HUES64 (cell line): ENCODE measurements at regions not wholly inside any gene's neighbourhood (a gene's known extent, or its start where the extent isn't known, plus 50 kb on each side); places are given as distances from the start of the nearest gene placed in this dataset.

Experiments
- H3K27ac ChIP-seq: 2 replicates; pipeline ENCODE4 v1.7.0; 2013; ENCODE audit warnings: low read depth, low read length, inconsistent platforms
- H3K27me3 ChIP-seq: 2 replicates; pipeline ENCODE4 v1.6.1; 2013; ENCODE audit warnings: mild to moderate bottlenecking, low read length; ENCODE audit not compliant: insufficient read depth
- H3K36me3 ChIP-seq: 2 replicates; pipeline ENCODE4 v1.6.1; 2013; ENCODE audit warnings: mild to moderate bottlenecking, low read length; ENCODE audit not compliant: insufficient read depth
- H3K4me1 ChIP-seq: 2 replicates; pipeline ENCODE4 v1.6.1; 2013; ENCODE audit warnings: mild to moderate bottlenecking, low read length, moderate library complexity; ENCODE audit not compliant: insufficient read depth
- H3K4me3 ChIP-seq: 2 replicates; pipeline ENCODE4 v1.5.1; 2013; ENCODE audit warnings: mild to moderate bottlenecking, low read length, moderate library complexity
- H3K9ac ChIP-seq: 2 replicates; pipeline ENCODE4 v1.6.1; 2013; ENCODE audit warnings: mild to moderate bottlenecking, low read depth, low read length
- H3K9me3 ChIP-seq: 2 replicates; pipeline ENCODE4 v1.6.1; 2013; ENCODE audit warnings: low read depth, low read length; ENCODE audit not compliant: insufficient read depth
- WGBS: fragments of 150-250, 120-280 bp; methylation state at CpG from one replicate; pipeline ENCODE4 v1.1.7; 2013; ENCODE audit warnings: missing lambda C conversion rate; 5-methylcytosine and 5-hydroxymethylcytosine counted together

DNA sequence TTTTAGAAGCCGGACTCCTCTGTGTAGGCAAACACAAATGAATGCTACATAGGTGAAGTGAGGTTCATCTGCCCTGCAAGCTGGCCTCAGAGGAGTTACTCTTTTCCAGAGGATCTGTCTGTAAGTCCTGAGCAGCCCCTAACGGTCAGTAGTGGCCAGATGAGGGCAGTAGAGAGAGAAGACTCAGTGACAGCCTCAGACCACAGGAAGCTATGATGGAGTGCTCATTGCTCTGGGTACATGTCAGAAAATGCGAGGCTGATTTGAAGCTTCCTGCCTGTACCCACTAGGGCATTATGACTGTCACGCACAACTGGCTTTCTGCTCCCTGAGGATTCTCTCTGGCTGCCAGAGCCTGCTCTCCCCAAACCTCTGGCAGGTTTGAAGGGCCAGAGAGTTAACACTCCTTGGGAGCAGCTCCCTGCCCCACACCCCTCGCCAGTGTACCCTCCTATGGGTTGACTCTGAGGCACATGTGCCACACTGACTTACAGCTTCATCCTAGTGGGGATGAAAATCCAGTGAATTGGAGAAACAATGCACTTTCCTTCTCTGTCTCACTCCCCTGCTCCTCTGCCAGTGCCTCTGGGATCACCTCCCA lies 141.5 kb downstream of the GABRG2 start:
- WGBS = 56% methylated on average over 5 of the region's 5 CpGs
- no peak overlapping the region for H3K4me3 ChIP-seq
- H3K4me1 ChIP-seq = no peaks in the 10 kb centered on the region

DNA sequence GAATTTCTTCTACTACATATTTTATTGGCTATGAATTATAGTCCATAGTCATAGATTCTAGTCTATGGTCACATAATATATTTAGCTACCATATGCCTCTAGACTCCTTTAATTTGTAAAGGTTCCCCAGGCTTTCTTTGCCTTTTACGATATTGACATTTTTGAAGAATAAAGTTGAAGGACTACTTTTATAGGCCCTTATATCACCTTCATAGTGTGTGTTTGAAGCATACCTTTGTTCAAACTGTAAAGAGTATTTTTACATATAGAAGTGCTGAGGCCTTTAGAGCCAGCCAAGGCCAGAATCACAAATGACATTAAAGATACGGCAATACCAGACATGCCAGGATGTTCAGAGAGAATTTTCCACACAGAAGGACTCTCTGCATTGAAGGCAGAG lies 147.0 kb downstream of the GABRG2 start:
- no peak overlapping the region for H3K27ac ChIP-seq
- WGBS = 96% methylated on average over 1 of the region's 2 CpGs
- H3K9me3 ChIP-seq = no peaks in the 10 kb centered on the region
- H3K9ac ChIP-seq = no peak overlapping the region
- H3K4me1 ChIP-seq = no peaks in the 10 kb centered on the region
- no peaks in the 10 kb centered on the region for H3K36me3 ChIP-seq
- H3K27me3 ChIP-seq = no peaks in the 10 kb centered on the region
- H3K4me3 ChIP-seq = no peak overlapping the region

More for the DNA sequence above, 141.5 kb downstream of the GABRG2 start:
- Histone ChIP-seq H3K9ac (no peak overlapping the region), H3K27ac (no peak overlapping the region), H3K36me3 (no peaks in the 10 kb centered on the region), H3K27me3 (no peaks in the 10 kb centered on the region), H3K9me3 (no peaks in the 10 kb centered on the region)

DNA sequence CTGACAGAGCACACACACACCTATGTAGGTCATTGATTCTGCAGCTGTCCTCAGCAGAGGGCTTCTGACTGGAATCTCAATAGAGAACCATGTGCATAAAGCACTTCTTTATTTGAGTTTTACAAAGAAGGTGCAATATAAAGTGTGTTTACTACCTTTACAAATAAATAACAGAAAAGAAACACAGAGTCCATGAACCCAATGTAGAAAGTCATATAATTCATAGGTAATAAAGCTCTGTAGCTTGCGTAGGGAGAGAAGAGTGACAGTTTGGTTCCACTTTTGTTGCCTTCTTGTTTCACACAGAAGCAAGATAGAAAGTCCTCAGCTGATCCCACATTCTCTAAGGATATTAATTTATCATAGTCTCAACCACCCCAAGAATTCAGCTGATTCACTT lies 149.5 kb downstream of the GABRG2 start:
- WGBS = 100% methylated on average over 1 of the region's 1 CpG
- H3K9ac ChIP-seq = no peak overlapping the region
- no peaks in the 10 kb centered on the region for H3K27me3 ChIP-seq
- H3K27ac ChIP-seq = no peak overlapping the region
- H3K4me1 ChIP-seq = no peaks in the 10 kb centered on the region
- H3K4me3 ChIP-seq = no peak overlapping the region
- no peaks in the 10 kb centered on the region for H3K9me3 ChIP-seq
- H3K36me3 ChIP-seq = no peaks in the 10 kb centered on the region

DNA sequence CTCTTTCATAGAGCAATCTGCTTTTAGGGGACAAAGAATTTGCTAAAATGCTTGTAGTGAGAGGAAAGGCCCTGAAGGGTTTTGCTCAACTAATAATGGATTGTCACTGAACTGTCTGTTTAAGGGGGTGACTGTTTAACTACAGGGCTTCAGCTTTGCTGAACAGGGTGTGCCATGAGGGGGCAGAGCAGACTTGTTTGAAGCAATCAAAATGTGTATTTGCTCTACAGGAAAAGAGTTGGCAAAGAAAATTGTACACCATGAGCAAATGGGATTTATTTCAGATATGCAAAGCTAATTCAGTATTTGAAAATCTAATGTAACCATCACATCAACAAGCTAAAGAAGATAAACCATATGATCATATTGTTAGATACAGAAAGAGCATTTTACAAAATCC lies 154.3 kb downstream of the GABRG2 start:
- Histone ChIP-seq H3K9me3 (no peaks in the 10 kb centered on the region), H3K36me3 (no peaks in the 10 kb centered on the region), H3K27ac (no peak overlapping the region), H3K27me3 (no peaks in the 10 kb centered on the region), H3K4me1 (no peaks in the 10 kb centered on the region), H3K9ac (no peak overlapping the region), H3K4me3 (no peak overlapping the region)

DNA sequence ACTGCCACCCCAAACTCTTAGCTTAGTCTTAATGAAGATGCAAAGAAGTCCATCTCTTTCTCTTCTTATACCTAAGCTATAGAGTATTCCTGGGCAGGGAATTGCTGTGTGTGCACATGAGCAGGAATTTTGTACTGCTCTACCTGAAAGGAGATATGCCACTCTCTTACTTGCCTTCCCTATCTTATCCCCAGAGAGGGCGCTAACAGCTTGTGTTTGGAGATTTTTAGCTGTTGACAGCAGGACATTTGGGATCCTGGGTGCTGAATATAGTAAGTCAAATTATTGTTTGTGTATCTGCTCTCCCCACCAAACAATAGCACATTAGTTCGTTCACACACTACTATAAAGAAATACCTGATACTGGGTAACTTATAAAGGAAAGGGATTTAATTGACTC lies 159.5 kb downstream of the GABRG2 start:
- Histone ChIP-seq H3K9me3 (0 out of 2 replicates have a peak, but pooled peaks cover 9% of the 10 kb centered on the region), H3K36me3 (no peaks in the 10 kb centered on the region), H3K4me1 (no peaks in the 10 kb centered on the region), H3K4me3 (no peak overlapping the region), H3K27ac (no peak overlapping the region), H3K9ac (no peak overlapping the region), H3K27me3 (no peaks in the 10 kb centered on the region)
- WGBS = no CpG with 5 or more reads among the region's 2 CpGs

DNA sequence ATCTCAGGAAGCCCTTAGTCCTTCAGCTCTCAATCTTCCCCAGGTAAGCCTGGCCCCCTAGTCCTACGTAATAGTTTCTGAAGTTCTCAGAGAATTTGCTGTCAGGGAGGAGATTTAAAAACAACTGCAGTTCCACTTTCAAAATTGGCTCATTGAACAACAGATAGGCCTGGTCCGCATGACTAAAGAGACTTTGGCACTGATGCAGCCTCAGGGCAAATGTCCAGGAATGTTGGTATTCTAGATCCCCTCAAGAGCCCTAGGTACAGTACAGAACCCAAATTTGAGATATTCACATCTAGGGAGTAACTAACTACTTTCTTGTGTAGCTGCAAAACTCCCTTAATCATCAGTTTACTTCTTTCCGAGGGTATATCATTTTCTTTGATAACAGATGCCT lies 162.8 kb downstream of the GABRG2 start:
- no peaks in the 10 kb centered on the region for H3K27me3 ChIP-seq
- H3K27ac ChIP-seq = no peak overlapping the region
- WGBS = 97% methylated on average over 3 of the region's 3 CpGs
- H3K4me1 ChIP-seq = no peaks in the 10 kb centered on the region
- H3K36me3 ChIP-seq = no peaks in the 10 kb centered on the region
- no peak overlapping the region for H3K9ac ChIP-seq
- H3K9me3 ChIP-seq = peaks cover 16% of the 10 kb centered on the region
- no peak overlapping the region for H3K4me3 ChIP-seq

DNA sequence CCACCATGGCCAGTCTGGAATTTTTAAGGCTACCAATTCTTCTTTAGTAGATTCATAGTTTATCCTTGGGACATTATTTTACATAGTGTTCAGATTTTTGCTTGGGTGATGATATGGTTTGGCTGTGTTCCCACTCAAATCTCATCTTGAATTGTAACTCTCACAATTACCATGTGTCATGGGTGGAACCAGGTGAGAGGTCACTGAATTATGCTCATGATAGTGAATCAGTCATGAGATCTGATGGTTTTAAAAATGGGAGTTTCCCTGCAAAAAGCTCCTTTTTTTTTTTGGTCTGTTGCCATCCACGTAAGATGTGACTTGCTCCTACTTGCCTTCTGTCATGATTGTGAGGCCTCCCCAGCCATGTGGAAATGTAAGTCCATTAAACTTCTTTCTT lies 163.9 kb downstream of the GABRG2 start:
- Histone ChIP-seq H3K9ac (no peak overlapping the region), H3K27ac (no peak overlapping the region), H3K36me3 (no peaks in the 10 kb centered on the region), H3K9me3 (peaks cover 28% of the 10 kb centered on the region), H3K27me3 (no peaks in the 10 kb centered on the region), H3K4me1 (no peaks in the 10 kb centered on the region), H3K4me3 (no peak overlapping the region)
- 63% methylated on average over 1 of the region's 1 CpG for WGBS

DNA sequence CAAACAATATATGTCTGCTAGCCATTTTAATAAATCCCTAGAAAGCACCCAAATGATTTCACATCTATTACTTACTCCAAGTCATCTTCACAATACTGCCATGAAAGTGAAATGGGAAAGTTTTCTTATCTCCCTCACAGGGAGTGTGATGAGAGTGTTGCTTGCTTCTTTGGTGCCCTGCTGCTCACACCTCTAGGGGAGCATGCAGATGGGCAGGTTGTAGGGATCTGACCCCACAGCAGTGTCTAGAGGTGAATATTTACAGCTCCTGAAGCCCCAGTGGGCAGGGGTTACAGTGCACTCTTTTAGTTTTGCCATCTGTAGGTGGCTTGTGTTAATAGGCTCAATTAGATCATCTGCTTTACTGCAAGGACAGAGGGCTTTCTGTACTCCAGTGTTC lies 173.2 kb downstream of the GABRG2 start:
- H3K4me3 ChIP-seq = no peak overlapping the region
- no peaks in the 10 kb centered on the region for H3K4me1 ChIP-seq
- no peaks in the 10 kb centered on the region for H3K27me3 ChIP-seq
- H3K36me3 ChIP-seq = no peaks in the 10 kb centered on the region
- peaks cover 17% of the 10 kb centered on the region for H3K9me3 ChIP-seq
- H3K27ac ChIP-seq = no peak overlapping the region
- no peak overlapping the region for H3K9ac ChIP-seq

DNA sequence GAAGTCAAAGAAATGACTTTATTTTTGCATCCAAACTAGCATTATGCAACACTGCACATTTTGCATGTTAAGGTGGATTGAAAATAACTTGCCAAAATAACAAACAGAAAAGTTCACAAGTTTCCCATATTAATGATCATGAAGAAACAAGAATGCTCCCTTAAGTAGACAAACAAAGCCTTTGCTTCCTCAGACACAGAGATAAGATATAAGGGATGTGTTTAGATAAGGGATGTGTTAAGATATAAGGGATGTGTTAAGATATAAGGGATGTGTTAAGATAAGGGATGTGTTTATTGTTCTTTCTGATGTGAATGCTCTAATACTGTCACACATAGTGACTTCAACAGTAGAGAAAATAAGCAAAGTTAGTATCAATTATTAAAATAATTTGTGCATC lies 174.8 kb downstream of the GABRG2 start:
- no peak overlapping the region for H3K4me3 ChIP-seq
- 0 out of 2 replicates have a peak, but pooled peaks cover 2% of the 10 kb centered on the region for H3K9me3 ChIP-seq
- no peak overlapping the region for H3K9ac ChIP-seq
- no peaks in the 10 kb centered on the region for H3K4me1 ChIP-seq
- no peak overlapping the region for H3K27ac ChIP-seq
- H3K27me3 ChIP-seq = no peaks in the 10 kb centered on the region
- H3K36me3 ChIP-seq = no peaks in the 10 kb centered on the region

DNA sequence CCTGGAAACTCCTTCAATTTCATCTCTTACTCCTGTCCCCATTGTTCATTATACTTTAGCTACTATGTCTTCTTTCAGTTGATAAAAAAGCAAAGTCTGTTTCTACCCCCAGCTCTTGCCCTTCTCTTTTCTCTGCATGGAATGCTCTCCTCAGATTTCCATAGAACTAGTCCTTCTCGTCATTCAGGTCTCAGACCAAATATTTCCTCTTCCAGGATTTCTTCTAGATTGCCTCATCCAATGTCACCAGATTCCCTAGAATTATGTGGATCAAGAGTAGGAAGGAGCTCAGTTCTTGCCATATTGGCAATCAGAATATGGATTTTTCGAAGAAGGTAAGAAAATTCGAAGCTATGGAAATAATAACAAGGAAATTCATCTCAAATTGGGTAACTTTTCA lies 176.1 kb downstream of the GABRG2 start:
- 95% methylated on average over 3 of the region's 3 CpGs for WGBS
- H3K9ac ChIP-seq = no peak overlapping the region
- H3K36me3 ChIP-seq = no peaks in the 10 kb centered on the region
- no peaks in the 10 kb centered on the region for H3K27me3 ChIP-seq
- H3K9me3 ChIP-seq = no peaks in the 10 kb centered on the region
- no peak overlapping the region for H3K4me3 ChIP-seq
- H3K27ac ChIP-seq = no peak overlapping the region
- no peaks in the 10 kb centered on the region for H3K4me1 ChIP-seq

DNA sequence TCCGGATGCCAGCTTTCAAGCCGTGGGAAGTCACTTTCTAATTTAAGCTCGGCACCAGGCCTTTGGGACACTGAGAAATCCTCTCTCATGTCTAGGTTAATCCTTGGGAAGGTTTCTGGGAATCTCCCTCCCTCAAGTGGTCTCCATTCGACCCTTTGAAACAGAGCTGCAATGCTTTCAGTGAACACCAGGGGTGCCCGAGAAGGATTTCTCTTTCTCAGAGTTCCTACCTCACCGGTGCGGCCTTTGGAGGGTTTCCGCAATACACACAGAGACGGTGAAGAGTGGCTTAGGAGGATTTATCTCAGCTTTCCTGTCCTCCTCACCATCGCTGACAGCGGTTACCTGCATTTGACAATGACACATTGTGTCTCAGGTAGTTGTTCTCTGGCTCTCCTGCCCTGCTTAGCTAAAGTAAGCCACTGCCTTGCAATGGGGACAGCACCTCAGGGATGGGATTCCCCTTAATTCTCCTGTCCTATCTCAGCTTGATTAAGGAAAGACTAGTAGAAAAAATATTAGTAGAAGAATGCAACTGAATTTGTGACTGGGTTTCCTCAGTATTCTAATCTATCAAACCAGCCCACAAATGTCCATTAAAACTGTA lies 180.6 kb downstream of the GABRG2 start:
- no peak overlapping the region for H3K27ac ChIP-seq
- 89% methylated on average over 11 of the region's 11 CpGs for WGBS
- H3K4me1 ChIP-seq = no peaks in the 10 kb centered on the region; the same call in 1 of the 2 replicates
- H3K9ac ChIP-seq = no peak overlapping the region
- no peak overlapping the region for H3K4me3 ChIP-seq
- no peaks in the 10 kb centered on the region for H3K27me3 ChIP-seq
- no peaks in the 10 kb centered on the region for H3K9me3 ChIP-seq
- no peaks in the 10 kb centered on the region for H3K36me3 ChIP-seq

DNA sequence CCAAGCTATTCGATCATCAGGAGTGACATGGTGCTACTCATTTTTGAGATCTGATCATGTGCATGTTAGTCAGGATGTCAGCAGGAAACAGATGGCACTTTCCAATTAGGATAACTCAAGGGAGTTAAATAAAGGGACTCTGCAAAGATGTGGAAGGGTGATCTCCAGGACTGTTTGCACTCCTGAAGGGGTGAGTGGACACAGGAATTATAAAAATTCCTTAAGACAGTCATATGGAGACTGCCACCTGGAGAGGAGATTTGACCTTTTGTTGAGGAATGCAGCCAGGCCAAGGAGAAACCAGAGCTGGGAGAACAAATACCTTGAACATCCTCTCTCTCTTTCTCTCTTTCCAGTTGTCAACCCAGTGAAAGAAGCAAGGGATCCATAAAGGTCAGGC lies 189.1 kb downstream of the GABRG2 start:
- H3K27ac ChIP-seq = no peak overlapping the region
- no peaks in the 10 kb centered on the region for H3K9me3 ChIP-seq
- 96% methylated on average over 1 of the region's 1 CpG for WGBS
- no peak overlapping the region for H3K4me3 ChIP-seq
- H3K36me3 ChIP-seq = no peaks in the 10 kb centered on the region
- H3K9ac ChIP-seq = no peak overlapping the region
- H3K4me1 ChIP-seq = peaks cover 7% of the 10 kb centered on the region; the same call in 1 of the 2 replicates
- no peaks in the 10 kb centered on the region for H3K27me3 ChIP-seq
